Heart right ventricle (tissue), 16 donors: ENCODE measurements at regions not wholly inside any gene's neighbourhood (a gene's known extent, or its start where the extent isn't known, plus 50 kb on each side); places are given as distances from the start of the nearest gene placed in this dataset.

Source experiments
- ATAC-seq, 8 donors: fragments of 200-7000 bp; cut with Tn5 transposase; one replicate each; pipeline ENCODE4 v1.9.1; 2020; ENCODE audit warnings: mild to moderate bottlenecking in 8 of 8, moderate library complexity in 8 of 8, moderate number of reproducible peaks in 1 of 8
- DNase-seq, 2 donors: peaks; one replicate each; pipeline ENCODE4 v3.0.0-alpha.2; 2020
- H3K27ac ChIP-seq, 10 donors: fragments of 200-600 bp; sonication (generic) in 2 of 10; one replicate each; pipeline versions ENCODE4 v1.5.0 to v1.8.0; 2020 to 2022; ENCODE audit warnings: mild to moderate bottlenecking in 3 of 10
- H3K27me3 ChIP-seq, 7 donors: fragments of 200-600 bp; one replicate each; pipeline ENCODE4 v1.8.0; 2021 to 2022; ENCODE audit warnings: mild to moderate bottlenecking in 2 of 7
- H3K36me3 ChIP-seq, 9 donors: fragments of 200-600 bp; sonication (generic) in 1 of 9; one replicate each; pipeline versions ENCODE4 v1.5.0 to v1.8.0; 2020 to 2022; ENCODE audit warnings: mild to moderate bottlenecking in 2 of 9
- H3K4me1 ChIP-seq, 9 donors: fragments of 200-600 bp; sonication (generic) in 1 of 9; one replicate each; pipeline versions ENCODE4 v1.5.0 to v1.8.0; 2020 to 2022; ENCODE audit warnings: mild to moderate bottlenecking in 4 of 9
- H3K4me3 ChIP-seq, 10 donors: fragments of 200-600 bp; sonication (generic) in 2 of 10; one replicate each; pipeline versions ENCODE4 v1.5.0 to v1.8.0; 2020 to 2022; ENCODE audit warnings: mild to moderate bottlenecking in 7 of 10, moderate library complexity in 2 of 10
- H3K9me3 ChIP-seq, 11 donors: fragments of 200-600 bp in 10 of 11; sonication (generic) in 2 of 11; one replicate each; pipeline versions ENCODE4 v1.5.0 to v1.8.0; 2013 to 2022; ENCODE audit warnings: mild to moderate bottlenecking in 2 of 11, control low read depth in 1 of 11, moderate library complexity in 1 of 11
- CTCF ChIP-seq, 9 donors: fragments of 200-600 bp; sonication (generic) in 2 of 9; IDR thresholded peaks; one replicate each; pipeline versions ENCODE4 v1.5.0 to v1.8.0; 2021 to 2022; ENCODE audit warnings: antibody characterized with exemption in 9 of 9, mild to moderate bottlenecking in 5 of 9, moderate library complexity in 1 of 9
- WGBS, 2 donors: extraction: QIAGEN DNeasy Blood & Tissue Kit; methylation state at CpG; one replicate each; pipeline ENCODE4 v1.1.7; 2013; ENCODE audit warnings: inconsistent platforms in 1 of 2; 5-methylcytosine and 5-hydroxymethylcytosine counted together
- intact Hi-C, 10 donors: fragments of 100-400 bp; cut with DNase I; formaldehyde crosslinking; loops; one replicate each; pipeline versions ENCODE4 v1.11.1 to v1.14.2; 2022
- donor health status: Arrhythmogenic right ventricular cardiomyopathy.
- donor health status: ischemic (EF 13 %, LVEDD 7.1; RV severe dilation, severe dysfunction).
- donor health status: healthy with polysubstance abuse.
- donor health status: DM: no; HTN: yes; CAD: no.
- donor health status: DM: no; HTN: no; CAD: no.
- donor health status: ischemic (EF 25% LVEDD 6.9; RV normal size, moderate dysfunction).
- donor health status: ischemic (EF 25% LVEDD 5.7; RV mildly dilated, moderate dysfunction).
- donor health status: healthy.
- donor health status: DM: yes; HTN: yes; CAD: no.
- donor health status: Ischemic cardiomyopathy.
- donor health status: ischemic (EF 35%, LVEDD 5.7; RV mildly dilated, moderate dysfunction).
- donor health status: nonischemic (EF 11% LVEDD 7.7; RV severe dilation, severe dysfunction).
- donor health status: DM: yes; HTN: yes; CAD: no.
- donor health status: PGD.
- donor health status: ischemic (EF 29% LVEDD 5.4; RV normal size, mild dysfunction).
- donor health status: nonischemic (EF 23%, LVEDD 6.1; RV moderate dilation, normal function).

GRCh38 chr3:68228856-68229255 is 574.4 kb upstream of the SUCLG2 start:
- TF ChIP-seq CTCF (IDR thresholded peaks at IDR 0.05), result no peak
- H3K27me3 ChIP-seq, result no peaks in the 10 kb centered on the region
- H3K27ac ChIP-seq, result no peak overlapping the region
- DNase-seq, result no peak
- WGBS, 2 donors, result 44 to 45% methylated on average over 1 of the region's 1 CpG
- no peak overlapping the region for H3K4me3 ChIP-seq
- H3K36me3 ChIP-seq, result no peaks in the 10 kb centered on the region
- intact Hi-C loops, result no loop called here
- peaks cover 0 to 8% (median 0%) of the 10 kb centered on the region in 11 donors for H3K9me3 ChIP-seq
- H3K4me1 ChIP-seq, result no peaks in the 10 kb centered on the region
- ATAC-seq, result no peak

GRCh38 chr3:68220832-68221231 is 566.4 kb upstream of the SUCLG2 start:
- H3K4me3 ChIP-seq, result no peak overlapping the region
- 71 to 80% methylated on average over 2 of the region's 2 CpGs for WGBS, 2 donors
- ATAC-seq (no peak), DNase-seq (no peak)
- H3K36me3 ChIP-seq, result no peaks in the 10 kb centered on the region
- H3K27me3 ChIP-seq, result no peaks in the 10 kb centered on the region
- TF ChIP-seq CTCF (IDR thresholded peaks at IDR 0.05), result no peak
- no peak overlapping the region for H3K27ac ChIP-seq
- no peaks in the 10 kb centered on the region for H3K9me3 ChIP-seq
- H3K4me1 ChIP-seq, result no peaks in the 10 kb centered on the region
- intact Hi-C loops, result no loop called here

- Histone ChIP-seq H3K27ac (no peak overlapping the region), H3K4me3 (no peak overlapping the region), H3K9me3 (peaks cover 0 to 6% (median 0%) of the 10 kb centered on the region in 11 donors), H3K27me3 (no peaks in the 10 kb centered on the region), H3K4me1 (no peaks in the 10 kb centered on the region), H3K36me3 (no peaks in the 10 kb centered on the region)
- no peak for ATAC-seq
- TF ChIP-seq CTCF (IDR thresholded peaks at IDR 0.05), result no peak
- 67 to 78% methylated on average over 1 of the region's 1 CpG for WGBS, 2 donors
- no peak for DNase-seq
- intact Hi-C loops, result no loop called here
Measured at GRCh38 chr3:68211637-68212036, 557.2 kb upstream of the SUCLG2 start.

- ATAC-seq, result no peak
- intact Hi-C loops, result no loop called here
- Histone ChIP-seq H3K4me1 (no peaks in the 10 kb centered on the region), H3K27me3 (no peaks in the 10 kb centered on the region), H3K4me3 (no peak overlapping the region), H3K27ac (no peak overlapping the region), H3K9me3 (peaks cover 0 to 6% (median 0%) of the 10 kb centered on the region in 11 donors), H3K36me3 (no peaks in the 10 kb centered on the region)
- TF ChIP-seq CTCF (IDR thresholded peaks at IDR 0.05), result no peak
- DNase-seq, result no peak
Measured at GRCh38 chr3:68210635-68211034, 556.2 kb upstream of the SUCLG2 start.

- 63 to 73% methylated on average over 2 of the region's 2 CpGs for whole genome bisulfite sequencing, 2 donors
- Histone ChIP-seq H3K9me3 (peaks cover 0 to 20% (median 7%) of the 10 kb centered on the region in 11 donors), H3K27me3 (no peaks in the 10 kb centered on the region), H3K27ac (no peak overlapping the region), H3K36me3 (no peaks in the 10 kb centered on the region), H3K4me1 (no peaks in the 10 kb centered on the region), H3K4me3 (no peak overlapping the region)
- TF ChIP-seq CTCF (IDR thresholded peaks at IDR 0.05), result no peak
- intact Hi-C loops, result no loop called here
- DNase-seq (no peak), ATAC-seq (no peak)
Measured at GRCh38 chr3:68207327-68207726, 552.9 kb upstream of the SUCLG2 start.
